ENCODE measurements at regions not wholly inside any gene's neighbourhood (a gene's known extent, or its start where the extent isn't known, plus 50 kb on each side); places are given as distances from the start of the nearest gene placed in this dataset.

GRCh38 chr5:98403131-98403530, 370.3 kb upstream of the RGMB start:
- TF ChIP-seq CTCF (IDR thresholded peaks at IDR 0.05; ENCODE audit: low read depth, low read length, missing control alignments) = no peak
- no peak overlapping the region for H3K4me3 ChIP-seq (ENCODE audit: low read depth, low read length)

GRCh38 chr5:98414938-98415337, 358.5 kb upstream of the RGMB start:
- H3K4me3 ChIP-seq (ENCODE audit: low read depth, low read length) = no peak overlapping the region
- no peak for TF ChIP-seq CTCF (IDR thresholded peaks at IDR 0.05; ENCODE audit: low read depth, low read length, missing control alignments)
- DNase-seq (ENCODE audit: low read depth) = no peak

More at GRCh38 chr5:98403131-98403530, 370.3 kb upstream of the RGMB start:
- DNase-seq (ENCODE audit: low read depth) = no peak

- no peak overlapping the region for H3K4me3 ChIP-seq (ENCODE audit: low read depth, low read length)
- no peak for TF ChIP-seq CTCF (IDR thresholded peaks at IDR 0.05; ENCODE audit: low read depth, low read length, missing control alignments)
- no peak for DNase-seq (ENCODE audit: low read depth)
Observed at GRCh38 chr5:98415663-98416062, 357.8 kb upstream of the RGMB start.

GRCh38 chr5:98416541-98416940, 356.9 kb upstream of the RGMB start:
- no peak for DNase-seq (ENCODE audit: low read depth)
- no peak for TF ChIP-seq CTCF (IDR thresholded peaks at IDR 0.05; ENCODE audit: low read depth, low read length, missing control alignments)
- H3K4me3 ChIP-seq (ENCODE audit: low read depth, low read length) = no peak overlapping the region

GRCh38 chr5:98419825-98420224, 353.6 kb upstream of the RGMB start:
- no peak overlapping the region for H3K4me3 ChIP-seq (ENCODE audit: low read depth, low read length)
- TF ChIP-seq CTCF (IDR thresholded peaks at IDR 0.05; ENCODE audit: low read depth, low read length, missing control alignments) = no peak
- no peak for DNase-seq (ENCODE audit: low read depth)

- no peak overlapping the region for H3K4me3 ChIP-seq (ENCODE audit: low read depth, low read length)
- no peak for TF ChIP-seq CTCF (IDR thresholded peaks at IDR 0.05; ENCODE audit: low read depth, low read length, missing control alignments)
- DNase-seq (ENCODE audit: low read depth) = no peak
Observed at GRCh38 chr5:98424681-98425450, 348.6 kb upstream of the RGMB start.

- TF ChIP-seq CTCF (IDR thresholded peaks at IDR 0.05; ENCODE audit: low read depth, low read length, missing control alignments) = no peak
Observed at GRCh38 chr5:98425640-98426039, 347.8 kb upstream of the RGMB start.

More at GRCh38 chr5:98425640-98426039, 347.8 kb upstream of the RGMB start:
- H3K4me3 ChIP-seq (ENCODE audit: low read depth, low read length) = no peak overlapping the region
- no peak for DNase-seq (ENCODE audit: low read depth)

Data from GM12864 (cell line).